Activated naive CD8-positive, alpha-beta T cell treated with anti-CD3 and anti-CD28 coated beads for 36 hours (primary cell): ENCODE measurements at regions not wholly inside any gene's neighbourhood (a gene's known extent, or its start where the extent isn't known, plus 50 kb on each side); places are given as distances from the start of the nearest gene placed in this dataset.

ENCODE experiments used
- DNase-seq: peaks from one replicate; pipeline ENCODE4 v3.0.0; 2021
- H3K27ac Mint-ChIP-seq: one replicate; pipeline ENCODE4 v1.8.0; 2022; ENCODE audit warnings: mild to moderate bottlenecking, moderate library complexity, mixed read lengths
- H3K27me3 Mint-ChIP-seq: one replicate; pipeline ENCODE4 v1.8.0; 2022; ENCODE audit warnings: mild to moderate bottlenecking, mixed read lengths
- H3K36me3 Mint-ChIP-seq: one replicate; pipeline ENCODE4 v1.8.0; 2021; ENCODE audit warnings: mild to moderate bottlenecking, mixed read lengths
- H3K4me1 Mint-ChIP-seq: one replicate; pipeline ENCODE4 v1.8.0; 2021; ENCODE audit warnings: mixed read lengths
- H3K4me3 Mint-ChIP-seq: one replicate; pipeline ENCODE4 v1.8.0; 2022; ENCODE audit warnings: mild to moderate bottlenecking, moderate library complexity, mixed read lengths
- H3K9me3 Mint-ChIP-seq: one replicate; pipeline ENCODE4 v1.8.0; 2022; ENCODE audit warnings: mixed read lengths

GRCh38 chr9:79123415-79123814, 448.4 kb upstream of the TLE4 start:
- Mint-ChIP-seq H3K27ac (no peak overlapping the region), H3K36me3 (no peaks in the 10 kb centered on the region), H3K27me3 (peaks cover 4% of the 10 kb centered on the region), H3K4me3 (no peak overlapping the region), H3K4me1 (no peaks in the 10 kb centered on the region), H3K9me3 (no peaks in the 10 kb centered on the region)
- no peak for DNase-seq

- no peaks in the 10 kb centered on the region for H3K9me3 Mint-ChIP-seq
- no peak overlapping the region for H3K27ac Mint-ChIP-seq
- no peaks in the 10 kb centered on the region for H3K27me3 Mint-ChIP-seq
- DNase-seq = no peak
- H3K4me1 Mint-ChIP-seq = no peaks in the 10 kb centered on the region
- no peaks in the 10 kb centered on the region for H3K36me3 Mint-ChIP-seq
- no peak overlapping the region for H3K4me3 Mint-ChIP-seq
Observed at GRCh38 chr9:79127661-79128060, 444.1 kb upstream of the TLE4 start.

GRCh38 chr9:79129865-79130480, 441.8 kb upstream of the TLE4 start:
- DNase-seq = peak; percentile 29
- no peak overlapping the region for H3K27ac Mint-ChIP-seq
- H3K4me3 Mint-ChIP-seq = no peak overlapping the region
- no peaks in the 10 kb centered on the region for H3K4me1 Mint-ChIP-seq
- H3K27me3 Mint-ChIP-seq = no peaks in the 10 kb centered on the region
- H3K9me3 Mint-ChIP-seq = no peaks in the 10 kb centered on the region
- H3K36me3 Mint-ChIP-seq = no peaks in the 10 kb centered on the region

- no peaks in the 10 kb centered on the region for H3K27me3 Mint-ChIP-seq
- no peak overlapping the region for H3K27ac Mint-ChIP-seq
- no peaks in the 10 kb centered on the region for H3K4me1 Mint-ChIP-seq
- no peaks in the 10 kb centered on the region for H3K9me3 Mint-ChIP-seq
- no peak overlapping the region for H3K4me3 Mint-ChIP-seq
- no peaks in the 10 kb centered on the region for H3K36me3 Mint-ChIP-seq
- DNase-seq = no peak
Observed at GRCh38 chr9:79131246-79131774, 440.5 kb upstream of the TLE4 start.

GRCh38 chr9:79131824-79132377, 439.9 kb upstream of the TLE4 start:
- DNase-seq = no peak
- no peak overlapping the region for H3K4me3 Mint-ChIP-seq
- H3K27me3 Mint-ChIP-seq = no peaks in the 10 kb centered on the region
- no peaks in the 10 kb centered on the region for H3K4me1 Mint-ChIP-seq
- H3K36me3 Mint-ChIP-seq = no peaks in the 10 kb centered on the region
- H3K9me3 Mint-ChIP-seq = no peaks in the 10 kb centered on the region
- H3K27ac Mint-ChIP-seq = no peak overlapping the region

- H3K27ac Mint-ChIP-seq = no peak overlapping the region
- DNase-seq = no peak
- H3K4me1 Mint-ChIP-seq = no peaks in the 10 kb centered on the region
- H3K27me3 Mint-ChIP-seq = no peaks in the 10 kb centered on the region
- H3K36me3 Mint-ChIP-seq = no peaks in the 10 kb centered on the region
- H3K9me3 Mint-ChIP-seq = no peaks in the 10 kb centered on the region
- H3K4me3 Mint-ChIP-seq = no peak overlapping the region
Observed at GRCh38 chr9:79134654-79135053, 437.1 kb upstream of the TLE4 start.

- Mint-ChIP-seq H3K27me3 (no peaks in the 10 kb centered on the region), H3K4me3 (no peak overlapping the region), H3K36me3 (no peaks in the 10 kb centered on the region), H3K27ac (no peak overlapping the region), H3K9me3 (no peaks in the 10 kb centered on the region), H3K4me1 (no peaks in the 10 kb centered on the region)
- no peak for DNase-seq
Observed at GRCh38 chr9:79135681-79136415, 435.9 kb upstream of the TLE4 start.

GRCh38 chr9:79140751-79141150, 431.0 kb upstream of the TLE4 start:
- H3K9me3 Mint-ChIP-seq = no peaks in the 10 kb centered on the region
- H3K27ac Mint-ChIP-seq = no peak overlapping the region
- H3K4me3 Mint-ChIP-seq = no peak overlapping the region
- H3K4me1 Mint-ChIP-seq = no peaks in the 10 kb centered on the region
- no peaks in the 10 kb centered on the region for H3K27me3 Mint-ChIP-seq
- H3K36me3 Mint-ChIP-seq = no peaks in the 10 kb centered on the region
- no peak for DNase-seq

GRCh38 chr9:79143211-79143610, 428.6 kb upstream of the TLE4 start:
- H3K4me3 Mint-ChIP-seq = no peak overlapping the region
- H3K4me1 Mint-ChIP-seq = no peaks in the 10 kb centered on the region
- H3K36me3 Mint-ChIP-seq = no peaks in the 10 kb centered on the region
- no peaks in the 10 kb centered on the region for H3K9me3 Mint-ChIP-seq
- DNase-seq = no peak
- no peak overlapping the region for H3K27ac Mint-ChIP-seq
- no peaks in the 10 kb centered on the region for H3K27me3 Mint-ChIP-seq

GRCh38 chr9:79145442-79145841, 426.3 kb upstream of the TLE4 start:
- no peaks in the 10 kb centered on the region for H3K9me3 Mint-ChIP-seq
- H3K27ac Mint-ChIP-seq = no peak overlapping the region
- H3K27me3 Mint-ChIP-seq = no peaks in the 10 kb centered on the region

GRCh38 chr9:79149585-79149984, 422.2 kb upstream of the TLE4 start:
- no peak for DNase-seq
- H3K4me3 Mint-ChIP-seq = no peak overlapping the region
- H3K27ac Mint-ChIP-seq = no peak overlapping the region
- H3K9me3 Mint-ChIP-seq = no peaks in the 10 kb centered on the region
- H3K36me3 Mint-ChIP-seq = no peaks in the 10 kb centered on the region
- H3K4me1 Mint-ChIP-seq = no peaks in the 10 kb centered on the region
- no peaks in the 10 kb centered on the region for H3K27me3 Mint-ChIP-seq

More at GRCh38 chr9:79145442-79145841, 426.3 kb upstream of the TLE4 start:
- no peak for DNase-seq
- Mint-ChIP-seq H3K36me3 (no peaks in the 10 kb centered on the region), H3K4me1 (no peaks in the 10 kb centered on the region), H3K4me3 (no peak overlapping the region)

GRCh38 chr9:79151791-79152190, 420.0 kb upstream of the TLE4 start:
- Mint-ChIP-seq H3K27me3 (no peaks in the 10 kb centered on the region), H3K4me1 (no peaks in the 10 kb centered on the region), H3K36me3 (no peaks in the 10 kb centered on the region), H3K9me3 (no peaks in the 10 kb centered on the region), H3K27ac (no peak overlapping the region), H3K4me3 (no peak overlapping the region)
- no peak for DNase-seq

- Mint-ChIP-seq H3K9me3 (no peaks in the 10 kb centered on the region), H3K27me3 (no peaks in the 10 kb centered on the region), H3K4me3 (no peak overlapping the region), H3K27ac (no peak overlapping the region), H3K36me3 (no peaks in the 10 kb centered on the region), H3K4me1 (no peaks in the 10 kb centered on the region)
- DNase-seq = no peak
Observed at GRCh38 chr9:79152306-79152705, 419.5 kb upstream of the TLE4 start.

GRCh38 chr9:79154806-79155205, 417.0 kb upstream of the TLE4 start:
- Mint-ChIP-seq H3K27me3 (no peaks in the 10 kb centered on the region), H3K9me3 (no peaks in the 10 kb centered on the region), H3K36me3 (no peaks in the 10 kb centered on the region), H3K27ac (no peak overlapping the region), H3K4me3 (no peak overlapping the region), H3K4me1 (no peaks in the 10 kb centered on the region)
- DNase-seq = no peak

GRCh38 chr9:79155308-79155707, 416.5 kb upstream of the TLE4 start:
- H3K4me1 Mint-ChIP-seq = no peaks in the 10 kb centered on the region
- H3K4me3 Mint-ChIP-seq = no peak overlapping the region
- H3K36me3 Mint-ChIP-seq = no peaks in the 10 kb centered on the region
- no peak overlapping the region for H3K27ac Mint-ChIP-seq
- no peaks in the 10 kb centered on the region for H3K9me3 Mint-ChIP-seq
- H3K27me3 Mint-ChIP-seq = no peaks in the 10 kb centered on the region
- no peak for DNase-seq

- peaks cover 8% of the 10 kb centered on the region for H3K4me1 Mint-ChIP-seq
- no peak overlapping the region for H3K4me3 Mint-ChIP-seq
- DNase-seq = no peak
- no peaks in the 10 kb centered on the region for H3K27me3 Mint-ChIP-seq
- H3K9me3 Mint-ChIP-seq = no peaks in the 10 kb centered on the region
- H3K36me3 Mint-ChIP-seq = no peaks in the 10 kb centered on the region
- H3K27ac Mint-ChIP-seq = no peak overlapping the region
Observed at GRCh38 chr9:79163544-79163943, 408.2 kb upstream of the TLE4 start.
